ENCODE measurements at regions not wholly inside any gene's neighbourhood (a gene's known extent, or its start where the extent isn't known, plus 50 kb on each side); places are given as distances from the start of the nearest gene placed in this dataset.

DNA sequence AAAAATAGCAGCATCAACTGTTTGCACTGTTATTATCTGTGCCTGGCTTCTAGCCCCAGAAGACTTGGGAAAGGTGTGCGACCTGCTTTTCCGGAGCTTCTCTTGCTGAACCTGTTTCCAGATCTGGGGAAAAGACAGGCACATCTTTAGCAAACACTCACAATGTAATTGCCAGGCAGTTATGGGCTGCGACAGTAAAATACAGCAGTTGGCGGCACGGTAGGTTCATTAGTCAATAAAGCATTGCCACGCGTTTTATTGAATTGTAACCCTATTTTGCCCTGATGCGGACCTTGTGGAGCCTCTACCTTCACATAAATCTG is 223.7 kb upstream of the TSHZ3 start:
- TF ChIP-seq POLR2A (IDR thresholded peaks at IDR 0.05; ENCODE audit: low read depth, low read length) (no peak), TAF1 (IDR thresholded peaks at IDR 0.05; ENCODE audit: borderline replicate concordance, low read depth, low read length) (no peak)

Data from GM12892 (cell line).